ENCODE measurements at regions not wholly inside any gene's neighbourhood (a gene's known extent, or its start where the extent isn't known, plus 50 kb on each side); places are given as distances from the start of the nearest gene placed in this dataset.
"Not testable (repeated sequence)": the region's sequence is repeated elsewhere in the genome, so short reads cannot be mapped to it uniquely, and the experiment has no call there.

DNA sequence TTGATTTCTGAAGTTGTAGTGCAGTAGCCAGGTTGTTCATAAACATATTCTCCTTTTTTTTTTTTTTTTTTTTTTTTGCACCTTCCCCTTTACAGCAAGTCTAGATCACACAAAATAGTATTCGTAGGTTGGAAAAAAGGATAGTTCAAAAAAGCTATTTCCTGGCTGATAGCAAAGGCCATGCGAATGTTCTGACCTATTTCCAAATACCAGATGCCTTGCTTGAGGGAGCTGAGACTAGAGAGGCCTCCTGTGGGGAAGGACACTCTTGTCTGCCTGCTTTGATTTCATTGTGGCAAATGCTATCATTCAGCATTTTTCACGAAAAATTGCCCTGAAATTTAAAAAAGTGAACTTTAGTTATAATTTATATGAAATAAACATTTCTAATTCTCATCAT, 111.4 kb downstream of the MAD2L1 start:
- no peak overlapping the region for H3K4me3 ChIP-seq (ENCODE audit: low read length)
- no peak for DNase-seq (ENCODE audit: low read depth)
- no peak for TF ChIP-seq CTCF (conservative IDR thresholded peaks at IDR 0.05; ENCODE audit: low read length)

GRCh38 chr4:119954487-119954886, 112.2 kb downstream of the MAD2L1 start:
- not testable (repeated sequence) for DNase-seq (ENCODE audit: low read depth); H3K4me3 ChIP-seq (ENCODE audit: low read length)

- DNase-seq (ENCODE audit: low read depth): no peak
- TF ChIP-seq CTCF (conservative IDR thresholded peaks at IDR 0.05; ENCODE audit: low read length): no peak
- H3K4me3 ChIP-seq (ENCODE audit: low read length): no peak overlapping the region
Measured at GRCh38 chr4:119946359-119946758, 120.3 kb downstream of the MAD2L1 start.

GRCh38 chr4:119942806-119943205, 123.8 kb downstream of the MAD2L1 start:
- no peak for TF ChIP-seq CTCF (conservative IDR thresholded peaks at IDR 0.05; ENCODE audit: low read length)
- H3K4me3 ChIP-seq (ENCODE audit: low read length): no peak overlapping the region

GRCh38 chr4:119940557-119940956, 126.1 kb downstream of the MAD2L1 start:
- DNase-seq (ENCODE audit: low read depth): no peak
- TF ChIP-seq CTCF (conservative IDR thresholded peaks at IDR 0.05; ENCODE audit: low read length): no peak
- no peak overlapping the region for H3K4me3 ChIP-seq (ENCODE audit: low read length)

More at GRCh38 chr4:119942806-119943205, 123.8 kb downstream of the MAD2L1 start:
- no peak for DNase-seq (ENCODE audit: low read depth)

DNA sequence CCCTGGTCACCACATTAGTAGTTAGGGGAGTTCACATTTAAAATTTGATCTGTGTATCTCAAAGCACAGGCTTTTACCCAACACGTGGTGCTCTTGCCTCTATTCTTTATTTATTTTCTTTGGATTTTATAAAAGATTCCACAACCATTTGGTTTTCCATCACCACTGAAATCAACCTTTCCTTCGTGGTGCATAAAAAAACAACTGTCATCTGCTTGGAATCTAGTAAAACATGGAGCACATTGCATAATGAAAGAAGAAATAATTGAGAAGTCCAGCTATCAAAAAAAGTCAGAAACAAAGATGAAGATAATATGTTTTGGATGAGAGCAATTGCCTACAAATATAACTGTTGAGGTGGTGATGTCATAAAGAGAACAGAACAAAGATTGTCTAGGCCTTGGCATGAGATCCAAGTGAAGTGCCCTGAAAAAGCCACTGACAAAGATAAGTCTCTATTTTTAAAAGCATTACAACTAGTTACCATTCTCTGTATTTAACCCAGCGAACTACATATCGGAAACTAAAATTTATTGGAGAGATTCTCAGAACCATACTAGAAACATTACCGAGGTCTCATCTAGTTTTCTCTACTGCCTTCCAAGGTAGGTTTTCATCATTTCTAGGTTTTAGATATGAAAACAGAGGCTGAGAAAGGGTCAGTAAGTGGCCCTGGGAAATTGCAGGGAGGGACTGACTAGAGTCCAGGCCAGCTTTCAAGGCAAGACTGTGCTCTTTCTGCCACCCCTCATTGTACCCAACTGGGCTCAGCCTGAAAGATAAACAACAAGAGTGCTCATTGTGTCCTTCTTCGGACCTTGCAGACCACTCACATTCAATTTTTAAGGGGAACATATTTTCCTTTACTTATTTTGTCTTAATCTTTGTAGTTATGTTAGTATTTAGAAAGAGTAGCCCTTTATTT, 127.3 kb downstream of the MAD2L1 start:
- no peak for TF ChIP-seq CTCF (conservative IDR thresholded peaks at IDR 0.05; ENCODE audit: low read length)

DNA sequence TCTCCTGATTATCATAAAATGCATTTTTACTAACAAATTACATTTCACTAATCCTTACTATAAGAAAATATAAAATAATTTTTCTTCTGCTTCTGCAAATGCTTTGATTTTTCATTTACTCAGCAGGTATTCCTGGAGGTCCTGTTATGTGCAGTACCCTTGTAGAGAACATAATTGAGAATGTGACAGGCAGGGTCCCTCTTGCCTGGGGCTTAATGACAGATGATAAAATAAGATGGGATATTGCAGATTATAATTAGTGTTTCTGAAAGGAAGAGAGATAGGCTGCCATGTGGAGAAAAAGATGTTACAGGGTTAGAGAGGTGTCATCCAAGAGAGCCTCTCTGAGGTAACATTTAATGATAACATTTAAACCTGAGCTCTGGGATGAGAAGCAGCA, 128.9 kb downstream of the MAD2L1 start:
- no peak for DNase-seq (ENCODE audit: low read depth)
- no peak overlapping the region for H3K4me3 ChIP-seq (ENCODE audit: low read length)
- no peak for TF ChIP-seq CTCF (conservative IDR thresholded peaks at IDR 0.05; ENCODE audit: low read length)

More for the DNA sequence above, 127.3 kb downstream of the MAD2L1 start:
- no peak for DNase-seq (ENCODE audit: low read depth)
- H3K4me3 ChIP-seq (ENCODE audit: low read length): no peak overlapping the region
